ENCODE measurements at regions not wholly inside any gene's neighbourhood (a gene's known extent, or its start where the extent isn't known, plus 50 kb on each side); places are given as distances from the start of the nearest gene placed in this dataset.

DNA sequence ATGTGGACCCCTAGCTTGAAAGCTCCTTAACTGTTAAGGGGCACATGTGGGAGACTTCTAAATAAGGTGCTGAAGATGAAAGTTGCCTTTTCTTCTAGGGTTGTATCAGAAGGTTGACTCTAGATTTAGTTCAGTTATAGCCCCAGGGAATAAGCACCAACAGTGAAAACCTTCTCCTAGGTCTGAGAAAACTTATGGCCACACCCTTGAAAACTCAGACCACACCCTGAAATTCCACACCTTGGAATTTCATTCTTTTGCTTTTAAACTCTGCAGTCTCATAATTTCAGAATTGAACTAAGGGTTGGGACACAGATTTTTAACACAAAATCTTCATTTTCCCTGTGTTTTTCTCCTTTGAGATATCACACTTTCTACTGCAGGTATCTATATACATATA, 355.8 kb upstream of the IL12A start:
- DNase-seq (ENCODE audit: low spot score): no peak
- no peak overlapping the region for H3K4me3 ChIP-seq

DNA sequence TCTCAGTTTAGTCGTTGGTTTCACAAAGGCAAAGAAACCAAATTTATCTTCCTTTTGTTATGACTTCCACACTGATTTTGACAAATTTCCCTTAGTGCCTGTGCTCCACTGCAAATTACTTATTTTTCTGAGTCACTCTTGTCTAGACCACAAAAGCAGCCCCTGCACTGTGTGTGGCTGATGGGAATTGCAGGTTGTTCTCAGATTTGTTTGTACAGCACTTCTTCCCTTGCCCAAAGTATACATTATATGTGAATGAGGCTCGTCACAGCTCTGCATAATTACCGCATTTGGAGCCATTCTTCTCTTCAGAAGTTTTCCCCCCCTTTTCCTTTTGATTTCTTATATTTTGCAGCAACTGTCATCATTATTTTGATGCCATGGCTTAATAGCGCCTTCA, 354.2 kb upstream of the IL12A start:
- DNase-seq (ENCODE audit: low spot score): no peak
- TF ChIP-seq, protein P1, sequence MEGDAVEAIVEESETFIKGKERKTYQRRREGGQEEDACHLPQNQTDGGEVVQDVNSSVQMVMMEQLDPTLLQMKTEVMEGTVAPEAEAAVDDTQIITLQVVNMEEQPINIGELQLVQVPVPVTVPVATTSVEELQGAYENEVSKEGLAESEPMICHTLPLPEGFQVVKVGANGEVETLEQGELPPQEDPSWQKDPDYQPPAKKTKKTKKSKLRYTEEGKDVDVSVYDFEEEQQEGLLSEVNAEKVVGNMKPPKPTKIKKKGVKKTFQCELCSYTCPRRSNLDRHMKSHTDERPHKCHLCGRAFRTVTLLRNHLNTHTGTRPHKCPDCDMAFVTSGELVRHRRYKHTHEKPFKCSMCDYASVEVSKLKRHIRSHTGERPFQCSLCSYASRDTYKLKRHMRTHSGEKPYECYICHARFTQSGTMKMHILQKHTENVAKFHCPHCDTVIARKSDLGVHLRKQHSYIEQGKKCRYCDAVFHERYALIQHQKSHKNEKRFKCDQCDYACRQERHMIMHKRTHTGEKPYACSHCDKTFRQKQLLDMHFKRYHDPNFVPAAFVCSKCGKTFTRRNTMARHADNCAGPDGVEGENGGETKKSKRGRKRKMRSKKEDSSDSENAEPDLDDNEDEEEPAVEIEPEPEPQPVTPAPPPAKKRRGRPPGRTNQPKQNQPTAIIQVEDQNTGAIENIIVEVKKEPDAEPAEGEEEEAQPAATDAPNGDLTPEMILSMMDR (IDR thresholded peaks at IDR 0.05): no peak
- Histone ChIP-seq H3K4me3 (no peak overlapping the region), H3K27ac (no peak overlapping the region)

More for the DNA sequence above, 355.8 kb upstream of the IL12A start:
- TF ChIP-seq, protein P1 (IDR thresholded peaks at IDR 0.05): no peak
- H3K27ac ChIP-seq: no peak overlapping the region

- no peak for DNase-seq (ENCODE audit: low spot score)
- no peak overlapping the region for H3K27ac ChIP-seq
- TF ChIP-seq, protein P1 (IDR thresholded peaks at IDR 0.05): no peak
- no peak overlapping the region for H3K4me3 ChIP-seq
These were observed 353.5 kb upstream of the IL12A start for GRCh38 chr3:159635047-159635641.

- H3K27ac ChIP-seq: no peak overlapping the region
- TF ChIP-seq, protein P1 (IDR thresholded peaks at IDR 0.05): no peak
- no peak for DNase-seq (ENCODE audit: low spot score)
- no peak overlapping the region for H3K4me3 ChIP-seq
These were observed 350.6 kb upstream of the IL12A start for GRCh38 chr3:159637883-159638542.

DNA sequence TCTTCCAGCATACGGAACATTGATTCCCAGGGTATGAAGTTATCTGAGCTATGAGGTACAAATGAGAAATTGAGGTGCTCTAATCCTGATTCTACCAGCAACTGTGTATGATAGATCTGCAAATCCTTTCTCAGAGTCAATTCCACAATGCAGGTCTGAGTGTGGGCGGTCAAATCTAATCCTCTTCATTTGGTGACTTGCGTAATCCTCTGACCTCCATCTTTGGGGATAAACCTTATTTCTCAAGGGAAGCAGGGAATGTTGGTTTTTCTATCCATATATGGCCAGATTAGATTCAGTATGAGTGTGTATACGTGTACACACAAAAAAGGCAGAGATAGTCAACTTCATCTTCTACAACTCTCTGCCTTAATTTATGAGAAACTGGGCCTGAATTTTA, 348.4 kb upstream of the IL12A start:
- TF ChIP-seq, protein P1 (IDR thresholded peaks at IDR 0.05): no peak
- H3K27ac ChIP-seq: no peak overlapping the region
- H3K4me3 ChIP-seq: no peak overlapping the region
- DNase-seq (ENCODE audit: low spot score): no peak

- DNase-seq (ENCODE audit: low spot score): no peak
- no peak overlapping the region for H3K4me3 ChIP-seq
- TF ChIP-seq, protein P1 (IDR thresholded peaks at IDR 0.05): no peak
- H3K27ac ChIP-seq: no peak overlapping the region
These were observed 345.2 kb upstream of the IL12A start for GRCh38 chr3:159643406-159643805.

DNA sequence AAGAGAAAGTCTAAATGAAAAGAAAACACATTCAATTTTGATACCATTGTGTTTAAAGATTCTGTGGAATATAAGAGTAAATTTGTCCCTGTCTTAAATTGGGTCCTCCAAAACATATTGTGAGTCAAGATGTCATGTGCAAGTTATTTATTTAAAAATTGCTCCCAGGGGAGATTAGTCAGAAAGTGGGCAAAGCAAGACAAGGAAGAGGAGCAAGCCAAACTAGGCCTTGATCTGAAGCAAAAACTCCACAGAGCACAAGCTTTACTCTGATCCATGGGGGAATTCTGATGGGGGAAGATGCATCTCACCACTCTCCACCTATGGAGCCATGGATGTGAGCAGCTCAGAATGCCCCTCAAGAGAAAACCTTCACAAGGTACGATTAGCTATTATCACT, 342.8 kb upstream of the IL12A start:
- TF ChIP-seq, protein P1 (IDR thresholded peaks at IDR 0.05): no peak

More for the DNA sequence above, 342.8 kb upstream of the IL12A start:
- no peak for DNase-seq (ENCODE audit: low spot score)
- H3K4me3 ChIP-seq: no peak overlapping the region
- H3K27ac ChIP-seq: no peak overlapping the region

Data from coronary artery (tissue), 2 donors.